Nephron (organoid): ENCODE measurements at regions not wholly inside any gene's neighbourhood (a gene's known extent, or its start where the extent isn't known, plus 50 kb on each side); places are given as distances from the start of the nearest gene placed in this dataset.

Source experiments
- H3K27ac Mint-ChIP-seq, 3 experiments: 2 replicates each; pipeline ENCODE4 v1.8.0; 2020; ENCODE audit warnings: mixed read lengths in 3 of 3, mild to moderate bottlenecking in 2 of 3, moderate library complexity in 1 of 3
- H3K27me3 Mint-ChIP-seq: 2 replicates; pipeline ENCODE4 v1.8.0; 2021; ENCODE audit warnings: low read depth, mild to moderate bottlenecking, moderate library complexity, mixed read lengths
- H3K36me3 Mint-ChIP-seq: 2 replicates; pipeline ENCODE4 v1.8.0; 2020; ENCODE audit warnings: low read depth, mixed read lengths
- H3K4me1 Mint-ChIP-seq: 2 replicates; pipeline ENCODE4 v1.8.0; 2020; ENCODE audit warnings: mixed read lengths
- H3K4me3 Mint-ChIP-seq, 3 experiments: 2 replicates each; pipeline ENCODE4 v1.8.0; 2020; ENCODE audit warnings: mild to moderate bottlenecking in 3 of 3, mixed read lengths in 3 of 3, moderate library complexity in 2 of 3
- H3K9me3 Mint-ChIP-seq: 2 replicates; pipeline ENCODE4 v1.8.0; 2020; ENCODE audit warnings: mixed read lengths
- TF ChIP-seq, protein P1 (sequence below), 3 experiments: fragments of 200-600 bp; sonication (generic); IDR thresholded peaks; one replicate each; pipeline ENCODE4 v1.5.0; 2021; ENCODE audit warnings: antibody characterized with exemption in 3 of 3; ENCODE audit not compliant: unreplicated experiment in 3 of 3

DNA sequence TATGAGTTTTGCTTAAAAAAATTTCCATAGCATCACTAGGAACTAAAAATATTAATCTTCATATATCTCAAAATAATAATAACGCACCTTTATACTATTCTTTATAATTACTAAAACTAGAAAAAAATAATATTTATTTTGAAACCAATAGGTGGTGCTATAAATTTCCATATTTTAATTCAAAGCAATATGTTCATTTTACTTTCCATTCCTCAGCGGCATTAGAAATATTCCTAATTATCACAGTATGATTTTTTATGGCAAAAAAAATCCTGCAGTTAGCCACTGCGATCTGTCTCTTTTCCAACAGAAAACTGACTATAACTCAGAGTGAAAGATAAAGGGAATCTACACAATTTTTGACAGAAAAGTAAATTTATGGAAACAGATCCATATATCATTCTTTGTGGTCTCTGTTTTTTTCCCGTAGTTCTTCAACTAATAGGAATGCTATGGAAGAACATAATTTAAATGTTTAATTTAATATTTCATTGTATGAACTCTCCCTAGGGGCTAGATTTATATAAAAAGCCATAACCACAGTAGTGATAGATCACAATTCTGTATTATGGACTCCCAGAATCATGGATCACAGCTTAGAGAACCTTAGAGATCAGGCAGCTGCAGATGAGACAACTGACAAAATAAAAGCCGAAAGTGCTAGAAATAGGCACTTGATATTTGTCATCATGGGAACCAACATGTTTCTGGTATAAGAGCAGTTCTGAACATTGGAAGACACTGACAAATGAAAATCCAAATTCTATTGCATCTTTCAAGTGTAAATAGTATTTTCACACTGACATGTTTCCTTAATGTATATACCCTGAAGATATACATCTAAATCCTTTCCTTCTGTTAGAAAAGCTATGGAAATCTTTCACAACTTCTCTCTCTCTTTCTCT lies 167.7 kb upstream of the MPDZ start:
- H3K36me3 Mint-ChIP-seq, result no peaks in the 10 kb centered on the region
- no peaks in the 10 kb centered on the region for H3K27me3 Mint-ChIP-seq
- H3K9me3 Mint-ChIP-seq, result no peaks in the 10 kb centered on the region
- peak overlapping the region in 1 of 3 experiments; percentile 40 for H3K4me3 Mint-ChIP-seq
- TF ChIP-seq, protein P1, sequence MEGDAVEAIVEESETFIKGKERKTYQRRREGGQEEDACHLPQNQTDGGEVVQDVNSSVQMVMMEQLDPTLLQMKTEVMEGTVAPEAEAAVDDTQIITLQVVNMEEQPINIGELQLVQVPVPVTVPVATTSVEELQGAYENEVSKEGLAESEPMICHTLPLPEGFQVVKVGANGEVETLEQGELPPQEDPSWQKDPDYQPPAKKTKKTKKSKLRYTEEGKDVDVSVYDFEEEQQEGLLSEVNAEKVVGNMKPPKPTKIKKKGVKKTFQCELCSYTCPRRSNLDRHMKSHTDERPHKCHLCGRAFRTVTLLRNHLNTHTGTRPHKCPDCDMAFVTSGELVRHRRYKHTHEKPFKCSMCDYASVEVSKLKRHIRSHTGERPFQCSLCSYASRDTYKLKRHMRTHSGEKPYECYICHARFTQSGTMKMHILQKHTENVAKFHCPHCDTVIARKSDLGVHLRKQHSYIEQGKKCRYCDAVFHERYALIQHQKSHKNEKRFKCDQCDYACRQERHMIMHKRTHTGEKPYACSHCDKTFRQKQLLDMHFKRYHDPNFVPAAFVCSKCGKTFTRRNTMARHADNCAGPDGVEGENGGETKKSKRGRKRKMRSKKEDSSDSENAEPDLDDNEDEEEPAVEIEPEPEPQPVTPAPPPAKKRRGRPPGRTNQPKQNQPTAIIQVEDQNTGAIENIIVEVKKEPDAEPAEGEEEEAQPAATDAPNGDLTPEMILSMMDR (IDR thresholded peaks at IDR 0.05; ENCODE audit: unreplicated experiment in 3 of 3), result peak in 2 of 3 experiments; percentile 2 to 37
- peak overlapping the region; percentile 13 to 79 (median 68) for H3K27ac Mint-ChIP-seq
- H3K4me1 Mint-ChIP-seq, result peaks cover 64% of the 10 kb centered on the region

DNA sequence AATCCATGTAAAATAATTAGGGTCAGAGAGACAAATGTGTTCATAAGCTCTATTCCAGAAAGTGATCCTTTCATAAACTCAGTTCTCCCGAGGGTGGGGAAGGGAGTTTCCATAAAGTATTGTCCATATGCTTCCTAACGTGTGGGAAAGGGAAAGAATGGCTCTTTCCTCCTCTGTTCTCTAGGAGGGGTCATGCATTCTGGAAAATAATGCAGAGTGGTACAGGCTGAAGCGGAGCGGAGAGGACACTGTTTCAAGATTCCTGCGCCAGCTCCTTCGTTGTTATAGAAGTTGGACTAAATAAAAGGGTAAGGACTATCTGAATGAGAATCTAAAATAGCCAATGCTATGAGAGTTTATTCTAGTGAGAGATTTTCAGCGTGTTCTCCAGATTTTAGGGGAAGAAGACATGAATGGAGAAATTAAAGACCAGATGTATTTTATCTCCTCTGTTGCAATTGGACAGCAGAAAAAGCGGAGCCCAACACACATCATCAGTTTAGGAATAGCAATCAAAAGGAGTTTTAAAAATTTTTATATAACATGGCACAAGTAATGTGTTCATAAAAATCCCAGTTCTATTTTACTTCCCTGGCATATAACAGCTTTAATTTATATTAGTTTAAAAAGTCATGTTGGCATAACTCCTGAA lies 166.9 kb upstream of the MPDZ start:
- Mint-ChIP-seq H3K27me3 (no peaks in the 10 kb centered on the region), H3K36me3 (no peaks in the 10 kb centered on the region), H3K9me3 (no peaks in the 10 kb centered on the region), H3K27ac (peak overlapping the region in 2 of 3 experiments; percentile 17 to 90), H3K4me1 (peaks cover 64% of the 10 kb centered on the region), H3K4me3 (peak overlapping the region in 1 of 3 experiments; percentile 31)
- TF ChIP-seq, protein P1 (IDR thresholded peaks at IDR 0.05; ENCODE audit: unreplicated experiment in 3 of 3), result no peak

DNA sequence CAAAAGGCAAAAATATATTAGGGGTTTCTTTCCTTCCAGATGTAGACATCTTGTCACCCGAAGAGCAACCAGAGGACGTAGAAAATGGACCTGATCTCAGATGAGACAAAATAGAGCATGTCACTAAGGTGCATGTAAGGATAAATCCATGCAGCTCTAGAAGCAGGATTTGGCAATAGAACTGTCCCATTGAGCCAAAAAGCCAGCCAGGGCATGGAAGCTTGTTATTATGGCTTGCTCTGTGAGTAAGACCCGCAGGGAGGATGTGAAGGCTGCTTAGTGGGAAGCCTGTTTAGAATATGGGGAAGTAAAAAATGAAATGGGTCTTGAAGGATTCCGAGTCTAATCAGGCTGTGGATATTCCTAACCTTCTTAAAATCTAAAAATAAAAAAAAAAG lies 165.6 kb upstream of the MPDZ start:
- Mint-ChIP-seq H3K4me3 (no peak overlapping the region), H3K27me3 (no peaks in the 10 kb centered on the region), H3K9me3 (no peaks in the 10 kb centered on the region), H3K4me1 (peaks cover 65% of the 10 kb centered on the region), H3K36me3 (no peaks in the 10 kb centered on the region), H3K27ac (peak overlapping the region; percentile 36 to 90 (median 69))
- TF ChIP-seq, protein P1 (IDR thresholded peaks at IDR 0.05; ENCODE audit: unreplicated experiment in 3 of 3), result no peak

DNA sequence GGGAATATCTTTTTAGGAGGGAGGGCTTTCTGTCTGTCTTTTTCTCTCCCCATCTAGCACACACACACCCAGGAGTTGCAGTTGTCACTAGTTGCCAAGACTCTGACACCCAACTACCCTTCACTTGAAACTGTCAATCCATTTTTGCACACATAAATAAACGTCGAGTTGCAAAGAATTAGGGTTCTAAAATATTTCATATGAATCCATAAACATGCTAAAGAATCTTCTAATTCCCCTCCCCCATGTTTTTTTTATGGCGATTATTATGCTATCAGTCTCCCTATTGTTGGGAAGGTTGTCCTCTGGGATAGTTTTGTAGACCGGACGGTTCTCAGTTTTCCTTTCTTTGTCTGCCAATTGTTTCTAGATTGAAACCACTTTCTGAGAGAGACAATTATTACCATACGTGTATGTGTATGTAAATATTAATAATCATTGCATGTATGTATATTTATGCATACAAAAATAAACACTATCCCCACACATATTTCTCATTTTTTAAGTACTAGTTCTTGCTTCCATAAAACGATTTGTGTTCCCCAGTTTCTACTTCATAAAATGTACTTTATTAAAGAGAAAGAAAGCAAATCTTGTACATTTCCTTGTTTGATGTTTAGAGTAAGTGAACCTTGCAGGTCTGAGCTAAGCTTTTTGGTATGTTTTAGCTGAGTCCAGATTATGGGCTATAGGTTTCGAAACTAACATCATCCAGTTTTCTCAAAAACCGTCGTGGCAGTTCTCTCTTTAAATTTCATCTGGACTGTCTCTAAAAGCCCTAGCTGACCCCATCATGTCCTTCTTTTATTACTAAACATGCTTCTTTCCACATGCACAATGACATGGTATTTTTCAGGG lies 165.0 kb upstream of the MPDZ start:
- Mint-ChIP-seq H3K36me3 (no peaks in the 10 kb centered on the region), H3K4me1 (peaks cover 68% of the 10 kb centered on the region), H3K27me3 (no peaks in the 10 kb centered on the region), H3K4me3 (no peak overlapping the region), H3K9me3 (no peaks in the 10 kb centered on the region), H3K27ac (peak overlapping the region; percentile 36 to 90 (median 69))
- TF ChIP-seq, protein P1 (IDR thresholded peaks at IDR 0.05; ENCODE audit: unreplicated experiment in 3 of 3), result no peak

DNA sequence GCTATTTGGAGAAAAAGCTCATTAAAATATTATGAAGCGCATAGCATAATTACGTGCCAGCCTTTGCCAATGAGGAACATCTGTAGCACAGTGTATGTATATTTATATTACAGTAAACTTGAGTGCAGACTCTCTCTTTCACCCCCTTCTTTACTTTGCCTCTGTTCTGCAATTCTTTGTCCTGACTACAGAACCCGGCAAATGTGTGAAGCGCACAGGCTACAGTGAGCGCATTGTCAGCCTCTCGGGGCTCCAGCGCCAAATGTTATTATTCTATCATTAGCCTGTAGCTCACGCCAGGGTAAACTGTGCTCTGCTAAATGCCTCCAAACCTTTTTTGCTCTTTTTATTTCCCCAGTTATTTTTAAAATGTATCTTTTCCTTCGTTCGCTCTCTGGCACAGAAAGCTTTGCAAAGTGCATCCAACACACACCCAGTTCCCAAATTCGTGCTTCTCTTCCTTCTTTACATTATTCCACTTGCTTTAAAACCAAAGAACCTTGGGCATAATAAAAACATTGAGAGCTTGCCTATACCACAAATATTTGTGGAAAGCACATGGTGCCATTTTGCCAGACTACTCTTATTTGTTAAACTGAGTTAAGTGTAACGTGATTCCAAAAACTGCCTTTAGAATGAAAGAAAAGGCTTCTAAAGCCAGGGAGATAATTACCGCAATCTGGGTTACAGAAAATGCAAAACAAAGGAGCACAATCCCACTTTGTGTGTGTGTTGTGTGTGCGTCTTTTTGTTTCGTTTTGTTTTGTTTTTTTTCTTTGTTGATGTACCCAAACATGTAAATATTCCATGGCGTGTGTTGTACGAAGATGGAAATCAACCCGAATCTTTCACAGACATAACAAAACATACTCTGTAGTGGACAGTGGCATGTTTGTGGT lies 164.1 kb upstream of the MPDZ start:
- Mint-ChIP-seq H3K27ac (peak overlapping the region; percentile 6 to 90 (median 69)), H3K36me3 (no peaks in the 10 kb centered on the region), H3K4me3 (peak overlapping the region in 1 of 3 experiments; percentile 7), H3K4me1 (peaks cover 70% of the 10 kb centered on the region), H3K9me3 (no peaks in the 10 kb centered on the region), H3K27me3 (no peaks in the 10 kb centered on the region)
- TF ChIP-seq, protein P1 (IDR thresholded peaks at IDR 0.05; ENCODE audit: unreplicated experiment in 3 of 3), result no peak
